OCI-M2 (cell line): ENCODE measurements at regions not wholly inside any gene's neighbourhood (a gene's known extent, or its start where the extent isn't known, plus 50 kb on each side); places are given as distances from the start of the nearest gene placed in this dataset.

ENCODE experiments used
- DNase-seq: peaks from one replicate; lab custom pipeline; 2025; ENCODE audit not compliant: unreplicated experiment; lab: John Stamatoyannopoulos, UW

DNA sequence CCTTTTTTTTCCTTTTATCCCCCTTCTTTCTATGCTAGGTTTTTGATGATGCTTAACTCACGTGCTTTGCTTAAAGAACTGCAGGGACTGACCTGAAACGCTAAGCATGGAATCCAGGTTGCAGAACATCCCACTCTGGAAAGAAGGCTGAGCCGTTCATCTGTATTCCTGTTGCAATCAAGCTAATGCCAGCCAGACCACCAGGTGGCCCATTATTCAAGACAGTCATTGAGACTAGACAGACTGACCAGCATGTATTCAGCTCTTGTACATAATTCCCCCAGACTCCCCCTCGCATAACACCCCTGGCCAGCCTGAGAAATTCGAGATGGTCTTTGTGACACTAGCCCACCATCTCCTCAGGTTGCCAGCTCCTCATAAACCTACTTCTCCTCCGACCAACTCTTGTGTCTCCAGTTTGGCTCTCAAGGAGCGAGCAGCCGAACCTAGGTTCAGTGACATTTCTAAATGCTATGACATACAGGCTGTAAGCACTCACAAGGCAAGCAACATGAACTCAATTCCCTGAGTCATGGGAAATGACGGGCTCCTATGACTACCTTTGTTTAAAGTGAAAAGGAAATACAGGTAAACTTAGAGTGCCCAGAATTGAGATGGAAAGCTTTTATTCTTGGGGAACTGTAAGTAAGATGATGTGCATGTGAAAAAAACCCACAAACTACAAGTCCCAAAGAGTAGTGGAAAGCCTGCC, 309.3 kb upstream of the CDYL start:
- no peak for DNase-seq

DNA sequence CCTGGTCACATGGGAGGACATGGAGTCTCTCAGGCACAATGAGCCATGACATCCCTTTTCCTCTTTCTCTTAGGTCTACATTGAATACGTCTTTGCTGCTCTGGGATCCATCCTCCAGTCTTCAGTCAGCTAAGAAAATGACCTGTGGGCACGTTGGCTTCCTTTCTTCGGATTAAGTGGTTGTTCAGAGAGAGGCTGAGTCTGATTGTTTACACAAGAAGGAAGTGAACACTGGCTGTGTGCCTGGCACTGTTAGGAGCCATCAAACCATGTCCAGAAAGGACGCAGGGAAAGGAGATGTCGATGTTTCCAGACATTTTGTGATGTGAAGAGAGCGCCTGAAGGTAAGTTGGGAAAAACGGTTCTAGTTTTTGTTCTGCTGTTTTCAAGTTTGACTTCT, 309.9 kb upstream of the CDYL start:
- DNase-seq = no peak

DNA sequence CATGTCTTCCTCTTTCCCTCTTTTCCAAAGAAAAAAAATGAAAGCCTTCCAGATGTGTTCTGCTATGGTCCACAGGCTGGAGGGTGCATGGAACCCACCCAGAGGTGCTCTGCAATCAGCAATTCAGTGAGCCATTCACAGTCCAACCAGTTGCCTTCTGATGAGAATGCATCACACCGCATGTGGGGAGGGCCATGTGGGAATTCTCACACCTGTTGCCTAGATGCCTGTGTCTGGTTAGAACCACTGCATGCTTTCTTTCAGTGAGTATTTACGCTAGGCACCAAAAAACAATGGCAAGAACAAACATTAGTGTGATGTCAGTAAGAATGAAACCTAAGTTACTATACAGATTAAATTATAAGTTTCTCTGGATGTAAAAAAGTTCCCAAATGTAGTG, 311.6 kb upstream of the CDYL start:
- DNase-seq = no peak

DNA sequence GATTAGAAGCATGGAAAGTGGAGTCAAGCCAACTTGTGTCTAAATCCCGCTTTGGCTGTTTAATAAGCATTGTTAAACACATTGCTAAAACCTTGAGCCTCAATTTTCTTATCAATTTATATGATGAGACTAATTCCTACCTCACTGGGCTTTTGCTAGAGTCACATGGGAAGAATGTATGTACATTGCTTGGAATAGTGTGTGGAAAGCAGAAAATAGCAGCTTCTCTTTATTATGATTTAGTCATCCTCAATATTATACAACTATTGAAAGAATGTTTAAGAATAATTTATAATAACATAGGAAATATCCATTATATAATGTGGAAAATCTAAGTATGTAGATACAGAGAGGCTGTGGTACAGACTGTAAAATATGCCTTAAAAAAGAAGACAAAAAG, 313.0 kb upstream of the CDYL start:
- DNase-seq = no peak

DNA sequence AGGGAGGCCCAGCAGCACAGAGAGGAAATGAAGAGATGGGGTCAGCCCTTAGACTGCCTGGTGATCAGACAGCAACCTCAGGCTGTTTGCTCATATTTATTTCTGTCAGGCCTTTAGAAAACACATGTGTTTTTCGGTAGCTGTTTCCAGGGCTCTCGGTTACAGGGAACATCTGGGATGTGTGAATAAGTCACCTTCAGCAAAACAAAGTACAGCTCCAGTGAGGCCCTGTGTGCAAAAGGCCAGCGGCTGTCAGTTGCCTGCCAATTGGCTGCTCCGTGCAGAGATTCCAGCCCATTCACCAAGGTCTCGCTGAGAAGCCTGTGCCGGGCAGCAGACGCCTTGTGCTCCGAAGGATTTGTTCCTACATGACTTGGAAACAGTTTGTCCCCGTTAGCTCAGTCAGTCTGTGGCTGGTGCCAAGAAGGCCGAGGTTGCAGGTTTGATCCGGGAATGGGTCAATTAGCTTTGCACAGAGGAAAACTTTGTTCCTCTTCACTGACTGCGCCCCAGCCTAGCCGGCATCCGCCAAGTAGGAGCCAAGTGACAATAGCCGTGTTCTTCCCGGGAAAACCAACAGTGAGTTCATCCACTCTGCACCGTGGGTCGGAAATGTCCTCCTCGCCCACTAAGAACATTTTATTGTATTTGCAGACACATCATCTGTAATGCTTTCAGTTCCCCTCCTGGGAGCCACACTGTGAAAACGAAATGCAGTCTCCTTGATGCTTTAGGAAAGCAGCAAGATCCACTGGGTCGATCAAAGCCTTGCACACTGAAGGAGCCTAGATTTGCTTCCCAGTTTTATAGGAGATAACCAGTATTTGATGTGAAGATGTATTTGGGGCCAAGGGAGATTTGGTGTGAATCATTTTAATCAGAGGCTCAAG, 315.4 kb upstream of the CDYL start:
- DNase-seq = no peak

DNA sequence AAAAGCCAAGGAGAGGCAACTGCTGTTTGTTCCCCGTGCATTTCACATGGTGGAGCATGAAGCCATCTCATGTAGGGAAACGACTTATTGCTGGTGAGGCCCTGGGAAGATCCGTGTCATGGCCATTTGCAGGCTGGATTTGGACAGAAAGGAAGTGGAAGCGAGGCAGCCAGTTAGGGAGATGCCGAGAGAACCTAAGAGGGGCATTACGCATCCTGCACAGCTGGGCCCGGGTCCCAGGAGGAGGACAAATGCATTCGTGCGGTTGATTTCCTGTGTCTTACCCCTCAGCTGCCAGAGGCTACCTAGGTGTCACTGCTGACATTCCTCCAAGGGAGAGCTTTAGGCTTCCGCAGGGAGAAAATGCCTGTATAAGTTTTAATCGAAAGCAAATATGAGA, 316.2 kb upstream of the CDYL start:
- no peak for DNase-seq

DNA sequence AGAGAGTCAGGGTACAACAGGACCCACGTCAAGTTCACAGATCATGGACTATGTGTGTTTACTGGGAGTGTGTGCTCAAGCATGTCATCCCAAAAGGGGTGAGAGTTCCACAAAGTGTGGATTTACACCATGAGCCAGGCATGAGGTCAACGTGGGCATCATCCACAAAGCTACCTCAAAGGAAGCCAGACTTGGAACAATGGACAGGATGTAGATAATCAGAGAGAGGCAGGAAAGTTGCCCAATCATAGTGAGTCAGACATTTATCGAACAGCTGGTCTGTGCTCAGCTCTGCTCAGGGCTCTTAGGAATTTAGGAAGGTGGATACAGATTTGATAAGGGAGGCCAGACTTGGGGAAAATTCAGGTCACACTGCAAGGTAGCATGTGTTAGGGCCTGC, 317.2 kb upstream of the CDYL start:
- DNase-seq = no peak

DNA sequence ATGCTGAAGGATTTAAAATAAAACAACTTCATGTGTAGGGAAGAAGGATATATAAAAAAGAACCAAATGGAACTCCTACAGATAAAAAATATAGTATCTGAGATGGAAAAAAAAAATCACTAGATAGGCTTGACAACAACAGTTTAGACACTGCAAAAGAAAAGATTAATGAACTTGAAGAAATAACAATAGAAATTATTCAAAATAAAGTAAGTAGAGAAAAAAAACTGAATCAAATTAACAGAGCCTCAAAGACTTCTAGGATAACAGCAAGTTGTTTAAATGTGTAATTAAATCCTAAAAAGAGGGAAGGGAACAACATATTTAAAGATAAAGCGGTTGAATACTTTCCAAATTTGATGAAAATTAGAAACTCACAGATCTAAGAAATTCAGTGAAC, 316.3 kb upstream of the ECI2 start:
- DNase-seq = no peak

DNA sequence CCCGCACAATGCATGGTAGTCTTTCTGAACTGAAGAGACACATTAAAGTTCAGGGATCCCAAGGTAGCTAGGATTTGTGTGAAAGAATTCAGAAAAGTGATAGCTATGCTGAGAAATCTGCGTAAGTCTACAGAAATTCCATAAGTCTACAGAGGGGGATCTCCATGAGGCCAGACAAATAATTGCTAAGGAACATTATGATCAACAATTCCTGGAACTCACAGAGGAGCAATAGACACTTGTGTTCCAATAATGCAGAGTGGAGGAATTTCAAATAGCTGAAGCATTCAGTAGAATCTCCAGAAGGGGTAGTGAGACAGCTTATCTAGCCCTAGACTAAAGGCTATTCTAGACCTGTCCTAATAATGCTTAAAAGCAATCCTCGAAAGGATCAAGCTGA, 315.7 kb upstream of the ECI2 start:
- DNase-seq = no peak

DNA sequence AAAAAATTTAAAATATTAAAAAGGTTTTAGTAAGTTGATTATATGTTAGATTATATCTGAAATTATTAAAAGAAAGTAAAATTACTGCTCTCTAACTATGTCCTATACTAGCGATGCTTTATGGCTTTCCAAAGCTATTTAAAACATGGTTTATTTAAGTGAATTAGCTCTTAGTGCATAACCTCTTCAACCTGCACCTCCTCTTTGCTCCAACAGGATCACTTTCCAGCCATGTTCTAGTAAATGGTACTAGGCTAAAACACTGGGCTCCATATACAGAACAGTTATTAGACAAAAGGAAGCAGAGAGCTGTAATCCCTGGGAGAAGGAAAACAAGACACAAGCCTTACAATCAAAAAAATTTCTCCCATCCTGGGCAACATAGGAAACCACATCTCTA, 314.9 kb upstream of the ECI2 start:
- DNase-seq = no peak

DNA sequence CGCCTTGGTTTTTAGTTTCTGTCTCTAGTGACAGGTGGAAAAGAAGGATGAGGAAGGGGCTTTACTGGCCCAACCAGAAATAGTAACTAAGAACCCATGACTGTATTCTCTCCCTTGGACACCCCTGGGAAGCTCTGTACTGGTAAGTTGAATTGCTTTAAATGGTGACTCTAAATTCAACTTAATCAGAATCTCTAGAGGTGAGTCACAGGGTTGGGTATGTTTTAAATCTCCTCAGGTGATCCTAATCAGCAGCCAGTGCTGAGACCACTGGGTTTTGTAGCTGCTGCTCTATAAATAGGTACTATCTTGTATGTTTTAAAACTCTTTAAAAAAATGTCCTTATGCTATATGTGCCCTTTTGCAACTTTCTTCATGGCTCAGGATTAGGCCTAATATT, 314.0 kb upstream of the ECI2 start:
- no peak for DNase-seq

DNA sequence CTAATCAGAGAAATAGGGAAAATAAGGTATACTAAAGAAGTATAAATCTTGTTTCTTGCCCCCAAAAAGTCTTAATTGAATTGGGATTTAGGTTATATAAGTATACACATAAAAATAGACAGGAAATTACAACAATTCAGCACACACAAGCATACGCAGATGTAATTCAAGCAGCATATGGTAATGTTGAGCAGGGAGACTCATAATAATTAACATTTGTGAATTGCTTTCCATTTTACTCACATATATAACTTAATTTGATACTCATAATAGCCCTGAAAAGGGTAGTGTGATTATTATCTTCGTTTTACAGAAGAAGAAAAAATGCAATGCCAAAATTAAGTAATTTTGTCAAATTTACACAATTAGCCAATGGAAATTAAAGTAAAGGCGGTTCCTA, 313.5 kb upstream of the ECI2 start:
- DNase-seq = no peak

DNA sequence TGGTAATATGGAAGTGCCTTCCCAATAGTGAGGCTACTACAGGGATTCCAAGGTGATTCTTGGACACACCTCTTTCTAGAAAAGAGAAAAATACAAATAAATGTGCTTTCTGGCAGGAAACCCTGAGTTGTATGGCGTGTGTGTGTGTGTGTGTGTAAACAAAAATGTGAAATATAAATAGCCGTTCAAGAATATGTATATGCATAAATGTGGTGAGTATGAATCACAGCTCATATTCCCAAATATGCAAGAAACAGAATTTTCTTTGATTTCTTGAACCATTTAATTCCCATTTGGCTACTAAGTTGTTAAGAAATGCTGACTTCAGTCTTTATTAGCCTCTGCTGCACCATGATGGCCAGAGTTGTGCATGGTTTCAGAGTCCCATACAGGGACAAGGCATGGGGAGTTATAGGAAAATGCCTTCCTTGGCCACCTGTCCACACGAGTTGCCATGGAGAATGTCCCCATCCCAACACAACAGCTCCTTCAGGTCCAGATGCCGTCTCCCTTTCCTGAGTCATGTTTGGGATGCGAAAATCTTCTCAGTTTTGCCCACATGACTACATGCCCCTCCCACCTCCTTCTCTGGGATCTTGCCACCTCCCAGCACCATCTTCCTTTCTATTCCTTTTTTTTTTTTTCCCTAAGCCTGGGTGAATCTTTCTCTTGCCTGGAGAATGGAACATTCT, 312.4 kb upstream of the ECI2 start:
- no peak for DNase-seq

DNA sequence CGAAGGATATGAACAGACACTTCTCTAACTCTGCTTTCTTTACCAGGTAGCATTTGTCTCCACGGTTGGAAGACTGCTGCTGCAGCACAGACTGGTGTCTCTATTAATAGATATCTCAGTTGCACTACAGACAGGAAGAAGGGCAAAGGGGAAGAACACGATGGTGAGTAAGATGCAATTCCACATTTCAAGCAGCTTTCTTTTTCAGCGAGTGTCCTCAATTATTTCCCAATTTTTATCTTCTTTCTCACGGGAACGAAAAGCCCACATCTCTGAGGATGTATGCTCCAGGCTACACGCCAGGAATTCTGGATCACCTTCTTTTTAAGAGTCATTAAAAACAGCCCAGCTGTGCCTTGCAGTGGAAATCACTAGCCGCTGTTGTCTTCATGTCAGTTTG, 311.6 kb upstream of the ECI2 start:
- no peak for DNase-seq

DNA sequence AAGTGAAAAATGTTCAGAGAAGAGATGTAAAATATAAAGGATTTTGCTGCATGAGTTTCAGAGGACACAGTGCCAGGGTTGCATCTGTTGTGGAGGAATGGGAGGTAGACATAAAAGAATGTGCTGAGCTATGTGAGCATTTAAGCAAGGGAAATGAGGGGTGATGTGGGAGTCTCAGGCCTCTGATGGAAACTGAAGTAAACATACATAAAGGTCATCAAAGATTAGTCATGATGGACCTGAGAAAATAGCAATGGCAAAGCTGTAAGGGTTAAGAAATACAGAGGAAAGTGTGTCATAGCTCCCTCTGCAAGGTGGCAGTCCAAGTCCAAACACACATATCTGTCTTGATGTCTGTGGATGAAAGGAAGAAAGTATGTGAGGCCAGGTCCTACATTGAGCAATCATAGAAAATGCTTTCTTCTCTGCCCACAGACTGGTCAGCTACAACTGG, 306.6 kb upstream of the ECI2 start:
- DNase-seq = no peak

DNA sequence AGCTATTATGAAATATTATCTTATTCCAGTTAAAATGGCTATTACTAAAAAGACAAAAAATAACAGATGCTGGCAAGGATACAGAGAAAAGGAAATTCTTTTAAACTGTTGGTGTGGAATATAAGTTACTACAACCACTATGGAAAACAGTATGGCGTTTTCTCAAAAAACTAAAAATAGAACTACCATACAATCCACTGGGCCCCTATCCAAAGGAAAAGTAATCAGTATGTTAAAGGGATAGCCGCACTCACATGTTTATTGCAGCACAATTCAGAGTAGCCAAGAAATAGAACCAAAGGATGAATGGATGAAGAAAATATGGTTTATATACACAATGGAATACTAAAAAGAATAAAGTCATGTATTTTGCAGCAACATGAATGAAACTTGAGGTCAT, 303.8 kb upstream of the ECI2 start:
- DNase-seq = no peak

DNA sequence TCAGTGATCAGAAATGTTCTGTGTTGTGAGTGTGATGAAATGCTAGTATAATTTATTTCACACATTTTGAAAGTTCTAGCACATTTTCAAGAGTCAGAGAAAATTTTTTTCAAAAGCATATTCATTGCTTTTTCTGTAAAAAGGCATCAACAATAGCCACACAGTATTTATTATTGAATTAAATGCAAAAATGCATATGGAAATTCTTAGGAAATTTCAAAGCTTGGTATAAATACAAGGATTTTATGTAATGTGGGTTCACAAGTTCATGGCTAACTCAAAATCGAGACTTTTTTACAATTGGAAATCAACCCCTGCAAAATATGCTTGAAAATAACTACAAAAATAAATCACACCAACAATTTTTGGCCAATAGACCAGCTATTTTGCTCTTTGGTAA, 302.0 kb upstream of the ECI2 start:
- no peak for DNase-seq

DNA sequence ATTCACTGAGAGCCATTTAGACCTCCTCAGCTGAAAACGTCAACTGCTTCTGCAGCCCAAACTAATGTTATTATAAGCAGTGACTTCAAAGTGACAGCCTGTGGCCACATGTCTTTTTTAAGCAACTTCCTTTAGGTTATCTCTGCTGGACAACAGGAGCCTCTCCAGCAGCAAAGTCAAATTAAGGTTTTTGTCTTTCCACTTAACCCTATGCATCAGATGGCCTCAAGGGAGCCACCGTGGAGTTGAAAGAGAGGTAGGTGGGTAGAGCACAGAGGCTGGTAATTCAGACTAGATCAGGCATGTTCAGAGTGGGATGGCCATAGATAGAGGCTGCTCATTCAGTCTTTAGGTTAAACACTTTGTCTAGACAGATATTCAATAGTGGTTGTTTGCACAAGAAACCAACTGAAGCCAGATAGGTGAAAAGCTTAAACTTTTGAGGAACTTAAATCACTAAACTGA, 300.6 kb upstream of the ECI2 start:
- peak; percentile 43 for DNase-seq

DNA sequence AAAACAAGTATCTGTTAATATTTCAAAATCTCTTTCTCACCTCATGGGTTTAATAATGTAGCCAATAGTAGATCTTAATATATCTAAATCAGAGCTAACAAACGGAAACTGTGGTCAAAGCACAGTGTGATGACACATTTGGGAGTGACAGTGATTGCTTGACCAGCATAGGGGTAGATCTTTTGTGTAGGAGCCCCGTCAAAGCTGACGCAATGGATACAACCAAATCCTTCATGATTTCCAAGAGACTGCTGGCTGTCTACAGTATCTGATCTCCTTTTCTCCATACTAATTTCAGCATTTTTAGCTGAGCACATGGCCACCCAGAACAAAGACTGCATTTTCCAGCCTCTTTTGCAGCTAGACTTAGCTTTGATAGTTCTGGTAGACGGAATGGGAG, 299.3 kb upstream of the ECI2 start:
- no peak for DNase-seq

DNA sequence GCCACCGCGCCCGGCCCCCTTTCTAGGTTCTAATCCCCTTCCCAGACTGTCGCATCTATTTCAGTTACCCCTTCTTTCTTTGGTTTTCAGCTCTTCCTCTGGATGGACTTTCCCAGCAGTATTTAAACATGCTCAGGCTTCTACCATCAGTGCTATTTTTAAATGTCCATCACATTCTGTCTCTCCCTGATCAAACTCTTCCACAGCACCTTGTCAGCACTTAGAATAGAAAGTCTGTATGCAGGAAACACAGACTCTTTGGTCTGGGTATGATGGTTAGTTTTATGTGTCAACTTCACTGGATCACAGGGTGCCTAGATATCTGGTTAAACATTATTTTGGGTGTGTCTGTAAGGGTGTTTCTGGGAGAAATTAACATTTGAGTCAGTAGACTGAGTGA, 297.8 kb upstream of the ECI2 start:
- DNase-seq = no peak

DNA sequence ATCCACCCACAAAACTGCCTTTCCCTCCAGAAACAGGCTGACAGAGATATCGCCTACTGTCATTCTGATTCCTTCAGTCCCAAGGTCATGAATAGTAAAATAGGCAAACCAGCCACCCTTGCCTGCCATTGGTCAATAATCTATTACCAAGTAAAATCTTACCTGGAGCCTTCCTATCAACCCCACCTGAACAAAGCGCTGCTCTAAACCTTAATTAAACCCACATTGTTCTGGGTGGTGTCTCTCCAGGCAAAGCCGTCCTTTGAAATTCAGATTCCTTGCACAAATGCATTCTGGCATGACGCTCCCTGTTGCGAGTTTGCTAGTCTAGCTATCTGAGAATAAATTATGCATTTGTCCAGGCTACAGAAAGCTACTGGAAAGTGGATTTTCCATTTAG, 291.6 kb upstream of the ECI2 start:
- DNase-seq = no peak

DNA sequence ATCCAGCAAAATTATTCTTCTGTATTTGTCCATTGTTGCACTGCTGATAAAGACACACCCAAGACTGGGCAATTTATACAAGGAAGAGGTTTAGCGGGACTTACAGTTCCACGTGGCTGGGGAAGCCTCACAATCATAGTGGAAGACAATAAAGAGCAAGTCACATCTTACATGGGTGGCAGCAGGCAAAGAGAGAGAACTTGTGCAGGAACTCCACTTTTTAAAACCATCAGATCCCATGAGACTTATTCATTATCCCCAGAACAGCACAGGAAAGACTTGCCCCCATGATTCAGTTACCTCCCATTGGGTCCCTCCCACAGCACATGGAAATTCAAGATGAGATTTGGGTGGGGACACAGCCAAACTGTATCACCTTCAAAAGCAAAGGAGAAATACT, 286.5 kb upstream of the ECI2 start:
- DNase-seq = no peak
